Mucosa of gallbladder (tissue), 1 donor: ENCODE measurements at regions not wholly inside any gene's neighbourhood (a gene's known extent, or its start where the extent isn't known, plus 50 kb on each side); places are given as distances from the start of the nearest gene placed in this dataset.
A peak's percentile ranks its signal among the peaks of the same experiment; 100 is the strongest.

Experiments used
- DNase-seq: peaks from one replicate; pipeline ENCODE4 v3.0.0-alpha.2; 2020; ENCODE audit warnings: low spot score
- donor health status: DM: no; HTN: no; CAD: no.

DNA sequence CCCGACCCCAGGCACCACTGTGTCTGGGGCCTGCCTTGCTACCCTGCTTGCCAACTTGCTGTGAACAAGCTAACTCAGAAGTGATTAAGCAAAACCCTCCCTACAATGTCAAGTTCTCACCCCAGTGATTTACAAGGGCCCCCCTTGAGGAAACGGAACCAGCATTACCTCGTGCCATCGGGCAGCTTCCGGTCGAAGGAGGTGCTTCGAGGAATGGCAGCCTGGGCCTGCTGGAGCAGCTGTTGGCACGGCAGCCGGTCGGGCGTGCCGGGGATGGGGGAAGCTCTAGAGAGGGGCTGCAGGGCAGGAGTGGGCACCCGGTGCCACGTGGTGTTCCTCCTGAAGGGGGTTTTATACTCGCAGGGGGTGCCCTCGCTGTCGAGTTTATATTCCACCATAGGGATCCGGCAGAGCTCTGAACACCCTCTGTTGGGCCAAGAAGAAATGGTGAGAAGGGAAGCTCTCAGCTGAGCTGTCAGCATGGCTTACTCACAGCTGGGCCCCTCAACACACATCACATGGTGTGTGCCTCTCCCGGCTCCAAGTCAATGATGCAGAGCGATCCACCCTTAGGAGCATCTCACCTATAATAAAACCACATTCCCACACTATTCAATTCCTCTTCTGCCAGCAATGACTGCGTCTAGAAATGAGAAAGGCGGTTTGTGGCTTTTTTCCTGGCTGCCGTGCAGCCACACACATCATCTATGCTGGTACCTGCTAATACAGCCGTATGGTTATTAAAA is 184.4 kb downstream of the SIPA1L2 start:
- no peak for DNase-seq

DNA sequence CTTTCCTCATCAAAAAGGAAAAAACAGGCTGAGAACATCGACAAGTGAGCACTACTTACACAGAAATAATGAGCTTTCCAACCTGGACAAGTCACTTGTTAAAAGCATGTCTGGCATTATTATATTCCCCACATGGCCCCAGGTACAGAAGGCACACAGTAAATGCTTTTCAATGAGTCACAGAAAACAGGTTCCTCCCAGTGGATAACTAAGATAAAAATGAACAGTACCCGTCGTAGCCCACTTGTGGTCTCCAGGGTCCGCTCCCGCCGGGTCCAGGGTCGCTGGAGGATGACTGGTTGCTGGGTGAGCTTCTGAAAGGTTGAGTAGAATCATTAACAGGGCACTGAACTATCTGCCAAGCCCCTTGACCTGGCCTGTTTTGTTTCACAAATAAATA is 186.6 kb downstream of the SIPA1L2 start:
- no peak for DNase-seq

DNA sequence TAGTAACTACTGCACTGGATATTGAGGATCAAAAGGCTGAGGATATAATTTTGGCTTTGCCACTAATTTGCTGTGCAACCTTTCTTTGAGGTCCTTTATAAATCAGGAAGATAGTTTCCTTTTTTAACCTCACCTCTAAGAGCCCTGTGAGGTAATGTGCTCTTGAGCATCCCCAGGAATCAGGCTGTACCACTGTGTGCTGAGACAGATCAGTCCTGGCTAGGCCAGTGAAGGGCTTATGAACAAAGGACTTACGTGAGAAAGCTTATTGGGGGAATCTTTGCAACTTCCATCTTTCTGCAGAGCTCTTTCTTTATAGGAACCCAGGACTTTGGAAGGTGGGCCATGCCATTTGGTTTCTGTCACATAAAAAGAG is 188.9 kb downstream of the SIPA1L2 start:
- no peak for DNase-seq

- no peak for DNase-seq
Measured at GRCh38 chr1:232440325-232441035, 189.5 kb downstream of the SIPA1L2 start.

- no peak for DNase-seq
Measured at GRCh38 chr1:232439011-232439410, 190.9 kb downstream of the SIPA1L2 start.

DNA sequence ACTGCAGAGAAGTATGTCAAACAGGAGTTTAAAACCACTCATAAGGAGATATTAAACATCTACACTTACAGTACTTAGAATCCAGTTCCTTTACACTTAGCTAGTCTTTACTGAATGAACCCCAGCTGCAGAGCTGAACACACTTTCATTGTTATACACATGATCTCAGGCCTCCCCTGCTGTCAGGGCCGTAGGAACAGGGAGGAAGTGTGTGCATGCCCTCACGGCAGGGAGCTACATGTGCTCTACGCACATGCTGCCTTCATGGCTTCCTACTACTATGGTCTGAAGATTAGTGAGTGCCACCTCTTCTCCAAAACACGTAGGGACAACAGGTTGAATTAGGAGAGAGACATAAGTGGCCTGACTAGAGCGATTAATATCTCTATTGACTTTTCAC is 191.5 kb downstream of the SIPA1L2 start:
- no peak for DNase-seq

- no peak for DNase-seq
Measured at GRCh38 chr1:232437510-232437909, 192.4 kb downstream of the SIPA1L2 start.

- DNase-seq: peak; percentile 26
Measured at GRCh38 chr1:232435729-232436128, 194.2 kb downstream of the SIPA1L2 start.

DNA sequence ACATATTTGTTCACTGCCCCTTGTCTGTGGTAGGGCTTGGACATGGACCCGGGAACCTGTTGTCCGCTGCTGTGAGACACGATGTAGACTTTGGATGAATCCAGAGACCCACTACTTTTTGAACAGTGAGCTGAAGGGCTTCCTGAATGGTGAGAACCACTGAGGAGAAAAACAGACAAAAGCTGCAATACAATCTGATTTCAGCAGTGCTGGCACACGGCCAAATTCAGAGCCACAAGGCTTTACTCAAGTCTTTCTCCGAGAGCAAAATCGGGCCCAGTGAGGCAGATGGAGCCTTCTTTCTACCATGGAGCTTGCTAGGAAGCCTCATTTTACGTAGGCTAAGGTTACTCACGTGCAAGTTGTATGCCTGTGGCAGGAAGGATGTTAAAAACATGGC is 197.6 kb downstream of the SIPA1L2 start:
- no peak for DNase-seq

DNA sequence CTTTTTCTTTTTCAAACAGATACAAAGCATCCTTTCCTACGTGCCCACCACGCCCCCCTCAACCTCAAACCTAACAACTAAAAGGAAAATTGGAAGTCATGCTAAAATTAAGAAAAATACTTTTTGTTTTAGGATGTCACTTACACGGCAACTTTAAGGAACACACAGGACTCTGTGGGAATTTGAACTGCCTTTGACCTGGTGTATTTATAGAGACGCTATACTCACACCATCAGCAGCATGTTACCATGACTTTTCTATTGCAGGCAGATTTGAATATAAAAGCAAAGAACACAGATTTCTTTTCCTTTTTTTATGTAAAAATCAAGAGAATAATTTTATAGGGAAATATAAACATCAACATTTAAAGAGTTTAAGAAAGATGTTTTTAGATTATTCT is 198.2 kb downstream of the SIPA1L2 start:
- DNase-seq: no peak

- no peak for DNase-seq
Measured at GRCh38 chr1:232431326-232431725, 198.6 kb downstream of the SIPA1L2 start.

- DNase-seq: no peak
Measured at GRCh38 chr1:232430467-232430866, 199.5 kb downstream of the SIPA1L2 start.

GRCh38 chr1:232428786-232429530 is 201.0 kb downstream of the SIPA1L2 start:
- no peak for DNase-seq

- no peak for DNase-seq
Measured at GRCh38 chr1:232428036-232428645, 201.8 kb downstream of the SIPA1L2 start.

DNA sequence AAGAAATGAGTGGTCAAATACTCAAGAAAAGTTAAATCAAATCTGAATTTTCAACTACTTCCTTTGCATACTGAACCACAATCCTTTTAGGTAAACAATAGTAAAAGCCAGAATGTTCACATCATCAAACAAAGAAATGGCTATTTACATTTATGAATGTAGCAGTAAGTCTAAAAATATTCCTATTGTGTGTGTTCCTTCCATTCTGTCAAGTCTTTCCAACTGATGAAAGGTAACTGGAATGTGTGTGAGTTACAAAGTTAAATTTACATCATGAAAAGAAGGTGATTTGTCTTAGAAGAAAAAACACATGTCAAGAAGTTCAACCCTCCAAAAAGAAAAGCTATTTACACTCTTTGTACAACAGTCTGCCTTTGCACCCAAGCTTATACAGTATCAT is 203.1 kb downstream of the SIPA1L2 start:
- no peak for DNase-seq

GRCh38 chr1:232425421-232425820 is 204.5 kb downstream of the SIPA1L2 start:
- DNase-seq: no peak

- DNase-seq: no peak
Measured at GRCh38 chr1:232423591-232423990, 206.3 kb downstream of the SIPA1L2 start.

GRCh38 chr1:232422898-232423297 is 207.0 kb downstream of the SIPA1L2 start:
- no peak for DNase-seq

DNA sequence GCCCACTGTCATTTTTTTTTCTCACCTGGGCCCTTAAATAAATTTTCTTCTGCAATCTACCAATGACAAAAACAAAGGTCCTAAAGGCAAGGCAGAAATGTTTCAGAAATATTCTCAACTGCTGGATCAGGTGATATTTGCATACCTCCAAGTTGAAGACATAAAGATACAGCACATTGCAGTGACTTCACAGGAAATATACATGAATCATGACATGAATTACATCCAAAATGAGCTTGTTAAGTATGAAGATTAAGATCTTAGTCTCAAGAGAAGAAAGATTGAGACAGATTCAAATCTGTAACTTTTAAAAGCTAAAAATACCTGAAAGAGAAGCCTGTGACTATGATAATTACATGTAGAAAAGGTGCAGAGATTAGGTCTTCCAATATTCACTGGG is 207.8 kb downstream of the SIPA1L2 start:
- no peak for DNase-seq

DNA sequence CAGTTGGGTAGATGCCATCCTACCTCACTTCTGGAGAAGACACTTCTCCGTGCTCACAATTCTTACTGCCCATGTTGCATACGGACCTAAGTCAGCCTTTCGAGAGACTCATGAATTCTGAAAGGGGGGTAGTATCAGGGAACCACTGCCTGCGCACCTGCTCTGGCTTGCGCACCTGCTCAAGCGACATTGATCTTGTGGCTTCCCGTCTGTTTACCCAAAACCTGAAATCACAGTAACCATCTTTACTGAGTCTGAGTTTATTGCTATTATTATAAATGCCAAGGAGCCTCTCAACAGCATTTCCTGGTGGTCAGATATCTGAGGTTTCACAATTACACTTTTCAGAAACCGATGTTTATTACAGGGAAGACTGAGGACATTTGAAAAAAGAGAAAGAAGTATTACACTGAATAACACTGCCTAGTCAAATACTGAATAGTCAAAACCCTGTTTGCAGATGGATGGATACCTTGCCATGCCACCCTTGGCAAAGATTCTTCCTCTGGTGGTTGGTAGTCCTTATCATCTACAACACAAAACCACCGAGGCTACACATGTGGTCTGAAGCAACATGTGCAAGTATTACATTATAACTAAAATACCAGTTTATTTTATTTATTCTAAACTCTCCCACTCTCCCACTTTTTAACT is 208.7 kb downstream of the SIPA1L2 start:
- no peak for DNase-seq

GRCh38 chr1:232417636-232418248 is 212.2 kb downstream of the SIPA1L2 start:
- DNase-seq: no peak
